IMR-90 (cell line): ENCODE measurements at regions not wholly inside any gene's neighbourhood (a gene's known extent, or its start where the extent isn't known, plus 50 kb on each side); places are given as distances from the start of the nearest gene placed in this dataset.

Experiments used
- ATAC-seq: fragments of 200-7000 bp; cut with Tn5 transposase; 2 replicates; pipeline ENCODE4 v1.9.1; 2020; ENCODE audit warnings: low read depth, mild to moderate bottlenecking, moderate library complexity
- BruUV-seq: library from RNA; stranded (reverse); fragments of 400-500 nt; replicated peaks from 2 replicates; lab custom pipeline; 2021; lab: Mats Ljungman, UMichigan
- CTCF ChIA-PET: fragments of 300-600 bp; formaldehyde crosslinking; extraction: SDS; loops from one replicate; lab custom pipeline; 2021; ENCODE audit warnings: antibody characterized with exemption; lab: Yijun Ruan, JAX
- POLR2A ChIA-PET: fragments of 300-600 bp; sonication (Branson Sonifier 250); formaldehyde crosslinking; loops from one replicate; lab custom pipeline; 2022; ENCODE audit warnings: antibody characterized with exemption; ENCODE audit not compliant: unreplicated experiment; lab: Charles Lee
- DNase-seq: peaks from one replicate; pipeline ENCODE4 v3.0.0; 2013
- H2AFZ ChIP-seq: replicated peaks from 2 replicates; pipeline ENCODE3; 2013; ENCODE audit warnings: low read length, mild to moderate bottlenecking; ENCODE audit not compliant: poor library complexity
- H2AK5ac ChIP-seq: 2 replicates; pipeline ENCODE4 v1.6.1; 2013; ENCODE audit warnings: low read depth, low read length, inconsistent platforms
- H2AK9ac ChIP-seq: replicated peaks from 2 replicates; pipeline ENCODE3; 2013; ENCODE audit warnings: mild to moderate bottlenecking, low read depth, low read length, moderate library complexity; ENCODE audit not compliant: poor library complexity
- H2BK120ac ChIP-seq: 2 replicates; pipeline ENCODE4 v1.6.1; 2013; ENCODE audit warnings: low read depth, low read length, inconsistent platforms
- H2BK15ac ChIP-seq: 3 replicates; pipeline ENCODE4 v1.6.1; 2013; ENCODE audit warnings: low read depth, low read length, inconsistent platforms
- H2BK20ac ChIP-seq: 2 replicates; pipeline ENCODE4 v1.6.1; 2013; ENCODE audit warnings: low read depth, mild to moderate bottlenecking, inconsistent platforms, low read length, moderate library complexity
- H2BK5ac ChIP-seq: 2 replicates; pipeline ENCODE4 v1.6.1; 2013; ENCODE audit warnings: mild to moderate bottlenecking, low read depth, low read length, inconsistent platforms; ENCODE audit not compliant: poor library complexity, severe bottlenecking
- H3K14ac ChIP-seq: replicated peaks from 2 replicates; pipeline ENCODE4 v1.6.1; 2013; ENCODE audit warnings: low read depth, low read length, inconsistent platforms
- H3K18ac ChIP-seq: 2 replicates; pipeline ENCODE4 v1.6.1; 2013; ENCODE audit warnings: low read depth, low read length, control low read depth
- H3K23ac ChIP-seq: 2 replicates; pipeline ENCODE4 v1.6.1; 2013; ENCODE audit warnings: low read depth, low read length, inconsistent platforms
- H3K27ac ChIP-seq: 2 replicates; pipeline ENCODE4 v1.5.1; 2013; ENCODE audit warnings: mild to moderate bottlenecking, control low read depth, low read length; ENCODE audit not compliant: insufficient read depth
- H3K27me3 ChIP-seq: 2 replicates; pipeline ENCODE4 v1.6.1; 2013; ENCODE audit warnings: low read length; ENCODE audit not compliant: control insufficient read depth, insufficient read depth
- H3K36me3 ChIP-seq: 2 replicates; pipeline ENCODE4 v1.6.1; 2013; ENCODE audit warnings: low read length, mixed read lengths; ENCODE audit not compliant: control insufficient read depth, insufficient read depth
- H3K4ac ChIP-seq: 2 replicates; pipeline ENCODE4 v1.6.1; 2013; ENCODE audit warnings: low read depth, low read length, inconsistent platforms
- H3K4me1 ChIP-seq: 2 replicates; pipeline ENCODE4 v1.6.1; 2013; ENCODE audit warnings: low read length, mixed read lengths; ENCODE audit not compliant: control insufficient read depth, insufficient read depth
- H3K4me2 ChIP-seq: 2 replicates; pipeline ENCODE4 v1.6.1; 2013; ENCODE audit warnings: low read depth, mild to moderate bottlenecking, control low read depth, low read length, moderate library complexity
- H3K4me3 ChIP-seq: 2 replicates; pipeline ENCODE4 v1.5.1; 2013; ENCODE audit warnings: low read depth, mild to moderate bottlenecking, control low read depth, low read length, moderate library complexity; ENCODE audit not compliant: insufficient read depth
- H3K56ac ChIP-seq: 2 replicates; pipeline ENCODE4 v1.6.1; 2013; ENCODE audit warnings: low read length, inconsistent platforms; ENCODE audit not compliant: insufficient read depth; ENCODE audit errors: extremely low read depth
- H3K79me1 ChIP-seq, 2 experiments: 2 replicates each; pipeline ENCODE4 v1.6.1; 2013; ENCODE audit warnings: low read length in 2 of 2, inconsistent platforms in 1 of 2, low read depth in 1 of 2
- H3K9ac ChIP-seq: 2 replicates; pipeline ENCODE4 v1.6.1; 2013; ENCODE audit warnings: low read depth, low read length, control low read depth
- H3K9me1 ChIP-seq: 2 replicates; pipeline ENCODE4 v1.6.1; 2013; ENCODE audit warnings: low read length, inconsistent platforms; ENCODE audit not compliant: insufficient read depth
- H3K9me3 ChIP-seq: 2 replicates; pipeline ENCODE4 v1.6.1; 2013; ENCODE audit warnings: low read length; ENCODE audit not compliant: control insufficient read depth, insufficient read depth
- H4K20me1 ChIP-seq: 2 replicates; pipeline ENCODE4 v1.6.1; 2013; ENCODE audit warnings: low read length, inconsistent platforms; ENCODE audit not compliant: insufficient read depth
- H4K5ac ChIP-seq: 2 replicates; pipeline ENCODE4 v1.6.1; 2013; ENCODE audit warnings: mild to moderate bottlenecking, low read depth, low read length, control low read depth
- H4K8ac ChIP-seq, 2 experiments: 2 replicates each; pipeline ENCODE4 v1.6.1; 2013; ENCODE audit warnings: low read depth in 2 of 2, low read length in 2 of 2, control low read depth in 1 of 2, inconsistent platforms in 1 of 2
- H4K91ac ChIP-seq: 2 replicates; pipeline ENCODE4 v1.6.1; 2013; ENCODE audit warnings: low read depth, low read length, inconsistent platforms; ENCODE audit not compliant: insufficient read depth
- BHLHE40 ChIP-seq: fragments of 150-350 bp; IDR thresholded peaks from 2 replicates; pipeline ENCODE4 v1.6.1; 2016; ENCODE audit warnings: mild to moderate bottlenecking, low read depth, low read length
- CEBPB ChIP-seq: IDR thresholded peaks from 2 replicates; pipeline ENCODE4 v1.6.1; 2012; ENCODE audit warnings: low read depth, low read length, improper control_type of control experiment
- CHD1 ChIP-seq: IDR thresholded peaks from 2 replicates; pipeline ENCODE4 v1.6.1; 2012; ENCODE audit warnings: low read depth, low read length, improper control_type of control experiment
- FOS ChIP-seq: fragments of 150-350 bp; IDR thresholded peaks from 2 replicates; pipeline ENCODE4 v1.6.1; 2016; ENCODE audit warnings: low read depth, low read length
- MAFK ChIP-seq: IDR thresholded peaks from 2 replicates; pipeline ENCODE4 v1.6.1; 2012; ENCODE audit warnings: low read depth, low read length, improper control_type of control experiment
- MAZ ChIP-seq: IDR thresholded peaks from 2 replicates; pipeline ENCODE4 v1.6.1; 2012; ENCODE audit warnings: low read depth, mild to moderate bottlenecking, low read length, improper control_type of control experiment, moderate library complexity, borderline replicate concordance
- MXI1 ChIP-seq: IDR thresholded peaks from 2 replicates; pipeline ENCODE4 v1.6.1; 2012; ENCODE audit warnings: low read depth, mild to moderate bottlenecking, low read length, moderate library complexity, borderline replicate concordance
- NFE2L2 ChIP-seq: fragments of 150-350 bp; IDR thresholded peaks from 2 replicates; pipeline ENCODE4 v1.6.1; 2016; ENCODE audit warnings: low read depth, mild to moderate bottlenecking, low read length
- POLR2A ChIP-seq: IDR thresholded peaks from 2 replicates; pipeline ENCODE4 v1.6.1; 2012; ENCODE audit warnings: mild to moderate bottlenecking, low read depth, low read length
- RAD21 ChIP-seq: IDR thresholded peaks from 2 replicates; pipeline ENCODE4 v1.6.1; 2012; ENCODE audit warnings: low read length, improper control_type of control experiment
- RCOR1 ChIP-seq: IDR thresholded peaks from 2 replicates; pipeline ENCODE4 v1.6.1; 2012; ENCODE audit warnings: mild to moderate bottlenecking, low read length, improper control_type of control experiment; ENCODE audit not compliant: insufficient replicate concordance
- RFX5 ChIP-seq: IDR thresholded peaks from 2 replicates; pipeline ENCODE4 v1.8.0; 2012; ENCODE audit warnings: low read depth, mild to moderate bottlenecking, low read length, moderate library complexity
- SMC3 ChIP-seq: fragments of 150-350 bp; IDR thresholded peaks from 2 replicates; pipeline ENCODE4 v1.6.1; 2016; ENCODE audit warnings: low read depth, mild to moderate bottlenecking, antibody characterized with exemption, low read length, moderate library complexity
- WGBS, 2 experiments: methylation state at CpG; one replicate each; pipeline versions ENCODE4 v1.1.5 to v1.1.7; 2013; ENCODE audit warnings: missing lambda C conversion rate in 2 of 2; ENCODE audit not compliant: insufficient read length in 1 of 2; ENCODE audit errors: extremely low coverage in 2 of 2; 5-methylcytosine and 5-hydroxymethylcytosine counted together
- dilution Hi-C: fragments of 300-500 bp; cut with HindIII; formaldehyde crosslinking; loops from one replicate; pipeline ENCODE4 v1.14.3; 2018; ENCODE audit warnings: low sequenced_read_pairs; ENCODE audit not compliant: unreplicated experiment
- in situ Hi-C: fragments of 300-500 bp; cut with MboI; formaldehyde crosslinking; loops from 3 replicates; pipeline ENCODE4 v1.14.3; 2019; ENCODE audit warnings: low sequenced_read_pairs, inconsistent platforms, mixed read lengths
- intact Hi-C: fragments of 100-400 bp; cut with micrococcal nuclease; formaldehyde crosslinking; loops from 2 replicates; pipeline ENCODE4 v1.10.0; 2022
- TF ChIP-seq, protein P1 (sequence below): fragments of 150-350 bp; IDR thresholded peaks from 2 replicates; pipeline ENCODE4 v1.6.1; 2016; ENCODE audit warnings: low read depth, mild to moderate bottlenecking, low read length, moderate library complexity, borderline replicate concordance
- TF ChIP-seq, protein P2 (sequence below): conservative IDR thresholded peaks from 2 replicates; pipeline ENCODE4 v1.5.1; 2012; ENCODE audit warnings: mild to moderate bottlenecking, low read depth, low read length, improper control_type of control experiment
- TF ChIP-seq, protein P3 (sequence below): fragments of 150-350 bp; IDR thresholded peaks from 2 replicates; pipeline ENCODE4 v1.6.1; 2017; ENCODE audit warnings: mild to moderate bottlenecking, antibody characterized with exemption, low read length, low read depth

DNA sequence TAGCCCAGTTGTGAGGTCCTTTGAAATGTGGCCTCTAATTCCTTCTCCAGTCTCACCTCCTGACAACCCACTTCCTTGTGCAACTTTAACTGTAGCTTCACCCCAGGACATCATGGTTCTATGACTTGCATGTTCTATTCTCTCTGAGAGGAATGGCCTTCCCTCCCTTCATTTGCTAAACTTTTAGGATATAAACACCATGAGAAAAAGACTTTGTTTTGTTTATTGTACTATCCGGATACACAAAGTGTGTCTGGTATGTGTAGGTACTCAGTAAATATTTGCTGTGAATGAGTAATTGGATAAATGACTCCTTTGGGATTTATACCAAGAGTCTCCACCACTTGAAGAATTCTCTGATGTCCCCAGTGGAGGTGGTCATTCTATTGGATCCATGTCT lies 547.6 kb downstream of the INSC start:
- peaks cover 7% of the 10 kb centered on the region for H3K4me1 ChIP-seq
- CTCF ChIA-PET = no interaction called here

More for the DNA sequence above, 547.6 kb downstream of the INSC start:
- H4K20me1 ChIP-seq = no peaks in the 10 kb centered on the region
- H3K14ac ChIP-seq = peak overlapping the region; percentile 64; the same call in 1 of the 2 replicates
- no peak overlapping the region for H3K56ac ChIP-seq
- H3K27ac ChIP-seq = no peak overlapping the region
- no peak overlapping the region; the same call in 1 of the 2 replicates for H3K4ac ChIP-seq
- peak overlapping the region; percentile 38; the same call in 1 of the 2 replicates for H2BK20ac ChIP-seq
- DNase-seq = no peak
- intact Hi-C loops = no loop called here
- in situ Hi-C loops = no loop called here
- no TSS peak for BruUV-seq
- H3K18ac ChIP-seq = no peak overlapping the region
- H3K4me3 ChIP-seq = no peak overlapping the region
- no peaks in the 10 kb centered on the region for H3K79me1 ChIP-seq
- dilution Hi-C loops = no loop called here
- H2AK5ac ChIP-seq = no peak overlapping the region
- H4K91ac ChIP-seq = no peak overlapping the region
- no peak overlapping the region for H2AK9ac ChIP-seq
- TF ChIP-seq CHD1 = no peak
- TF ChIP-seq FOS = no peak
- TF ChIP-seq NFE2L2 = no peak
- TF ChIP-seq MXI1 = no peak
- TF ChIP-seq RAD21 = no peak
- TF ChIP-seq, protein P1, sequence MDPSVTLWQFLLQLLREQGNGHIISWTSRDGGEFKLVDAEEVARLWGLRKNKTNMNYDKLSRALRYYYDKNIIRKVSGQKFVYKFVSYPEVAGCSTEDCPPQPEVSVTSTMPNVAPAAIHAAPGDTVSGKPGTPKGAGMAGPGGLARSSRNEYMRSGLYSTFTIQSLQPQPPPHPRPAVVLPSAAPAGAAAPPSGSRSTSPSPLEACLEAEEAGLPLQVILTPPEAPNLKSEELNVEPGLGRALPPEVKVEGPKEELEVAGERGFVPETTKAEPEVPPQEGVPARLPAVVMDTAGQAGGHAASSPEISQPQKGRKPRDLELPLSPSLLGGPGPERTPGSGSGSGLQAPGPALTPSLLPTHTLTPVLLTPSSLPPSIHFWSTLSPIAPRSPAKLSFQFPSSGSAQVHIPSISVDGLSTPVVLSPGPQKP = no peak
- no peak for TF ChIP-seq SMC3
- TF ChIP-seq, protein P2, sequence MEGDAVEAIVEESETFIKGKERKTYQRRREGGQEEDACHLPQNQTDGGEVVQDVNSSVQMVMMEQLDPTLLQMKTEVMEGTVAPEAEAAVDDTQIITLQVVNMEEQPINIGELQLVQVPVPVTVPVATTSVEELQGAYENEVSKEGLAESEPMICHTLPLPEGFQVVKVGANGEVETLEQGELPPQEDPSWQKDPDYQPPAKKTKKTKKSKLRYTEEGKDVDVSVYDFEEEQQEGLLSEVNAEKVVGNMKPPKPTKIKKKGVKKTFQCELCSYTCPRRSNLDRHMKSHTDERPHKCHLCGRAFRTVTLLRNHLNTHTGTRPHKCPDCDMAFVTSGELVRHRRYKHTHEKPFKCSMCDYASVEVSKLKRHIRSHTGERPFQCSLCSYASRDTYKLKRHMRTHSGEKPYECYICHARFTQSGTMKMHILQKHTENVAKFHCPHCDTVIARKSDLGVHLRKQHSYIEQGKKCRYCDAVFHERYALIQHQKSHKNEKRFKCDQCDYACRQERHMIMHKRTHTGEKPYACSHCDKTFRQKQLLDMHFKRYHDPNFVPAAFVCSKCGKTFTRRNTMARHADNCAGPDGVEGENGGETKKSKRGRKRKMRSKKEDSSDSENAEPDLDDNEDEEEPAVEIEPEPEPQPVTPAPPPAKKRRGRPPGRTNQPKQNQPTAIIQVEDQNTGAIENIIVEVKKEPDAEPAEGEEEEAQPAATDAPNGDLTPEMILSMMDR = no peak
- no peak for TF ChIP-seq MAZ
- TF ChIP-seq RCOR1 = no peak
- TF ChIP-seq POLR2A = no peak
- TF ChIP-seq CEBPB = no peak
- no peak for TF ChIP-seq RFX5
- TF ChIP-seq MAFK = no peak
- no peak for TF ChIP-seq BHLHE40
- TF ChIP-seq, protein P3, sequence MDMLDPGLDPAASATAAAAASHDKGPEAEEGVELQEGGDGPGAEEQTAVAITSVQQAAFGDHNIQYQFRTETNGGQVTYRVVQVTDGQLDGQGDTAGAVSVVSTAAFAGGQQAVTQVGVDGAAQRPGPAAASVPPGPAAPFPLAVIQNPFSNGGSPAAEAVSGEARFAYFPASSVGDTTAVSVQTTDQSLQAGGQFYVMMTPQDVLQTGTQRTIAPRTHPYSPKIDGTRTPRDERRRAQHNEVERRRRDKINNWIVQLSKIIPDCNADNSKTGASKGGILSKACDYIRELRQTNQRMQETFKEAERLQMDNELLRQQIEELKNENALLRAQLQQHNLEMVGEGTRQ = no peak
- 0 out of 2 replicates have a peak, but pooled peaks cover 3% of the 10 kb centered on the region for H3K9me3 ChIP-seq
- 0 out of 2 replicates have a peak overlapping the region, but pooled peaks have one; percentile 42 for H3K23ac ChIP-seq
- POLR2A ChIA-PET = interaction anchor here (0.5 to 1.3 kb wide), 2 partner anchors 54 to 945 kb away, joined by 3 read pairs; no protein-coding TSS in a partner anchor
- H4K5ac ChIP-seq = no peak overlapping the region
- H2BK15ac ChIP-seq = no peak overlapping the region
- no peak overlapping the region for H2AFZ ChIP-seq
- no peaks in the 10 kb centered on the region for H3K36me3 ChIP-seq
- no peak overlapping the region for H2BK5ac ChIP-seq
- 0 out of 2 replicates have a peak, but pooled peaks cover 10% of the 10 kb centered on the region for H3K9me1 ChIP-seq
- no peak overlapping the region for H3K9ac ChIP-seq
- no CpG with 5 or more reads among the region's 1 CpG for WGBS, 2 experiments
- H4K8ac ChIP-seq = peak overlapping the region in 1 of 2 experiments; percentile 19; a peak in 1 of 4 replicates
- peak overlapping the region; percentile 72 for H2BK120ac ChIP-seq
- no peak overlapping the region for H3K4me2 ChIP-seq
- peaks cover 2% of the 10 kb centered on the region; the same call in 1 of the 2 replicates for H3K27me3 ChIP-seq
- ATAC-seq = no peak
